Retinal pigment epithelial cell (primary cell): ENCODE measurements at regions not wholly inside any gene's neighbourhood (a gene's known extent, or its start where the extent isn't known, plus 50 kb on each side); places are given as distances from the start of the nearest gene placed in this dataset.

Source experiments
- DNase-seq: peaks from one replicate; pipeline ENCODE4 v3.0.0-alpha.2; 2010; ENCODE audit warnings: low read depth
- H3K4me3 ChIP-seq: 2 replicates; pipeline ENCODE4 v1.5.1; 2011; ENCODE audit warnings: mild to moderate bottlenecking, low read length, control low read depth, moderate library complexity
- CTCF ChIP-seq: conservative IDR thresholded peaks from 2 replicates; pipeline ENCODE4 v1.5.1; 2011; ENCODE audit warnings: low read depth, low read length, control low read depth, inconsistent platforms

GRCh38 chr15:69976366-69976994, 121.2 kb downstream of the TLE3 start:
- TF ChIP-seq CTCF = no peak

GRCh38 chr15:69978603-69979002, 119.1 kb downstream of the TLE3 start:
- TF ChIP-seq CTCF = no peak
- DNase-seq = no peak
- H3K4me3 ChIP-seq = no peak overlapping the region

More at GRCh38 chr15:69976366-69976994, 121.2 kb downstream of the TLE3 start:
- H3K4me3 ChIP-seq = no peak overlapping the region
- peak; percentile 8 for DNase-seq

- no peak overlapping the region for H3K4me3 ChIP-seq
- TF ChIP-seq CTCF = no peak
- no peak for DNase-seq
Measured at GRCh38 chr15:69979262-69979661, 118.5 kb downstream of the TLE3 start.

GRCh38 chr15:69979783-69980182, 117.9 kb downstream of the TLE3 start:
- H3K4me3 ChIP-seq = no peak overlapping the region
- DNase-seq = no peak
- TF ChIP-seq CTCF = no peak

GRCh38 chr15:69980341-69981059, 117.2 kb downstream of the TLE3 start:
- no peak for TF ChIP-seq CTCF
- no peak for DNase-seq
- no peak overlapping the region for H3K4me3 ChIP-seq

GRCh38 chr15:69982037-69982436, 115.7 kb downstream of the TLE3 start:
- H3K4me3 ChIP-seq = no peak overlapping the region
- no peak for TF ChIP-seq CTCF
- DNase-seq = no peak

GRCh38 chr15:69983696-69984265, 113.9 kb downstream of the TLE3 start:
- TF ChIP-seq CTCF = no peak
- DNase-seq = peak; percentile 10
- H3K4me3 ChIP-seq = no peak overlapping the region
